ENCODE measurements at regions not wholly inside any gene's neighbourhood (a gene's known extent, or its start where the extent isn't known, plus 50 kb on each side); places are given as distances from the start of the nearest gene placed in this dataset.

DNA sequence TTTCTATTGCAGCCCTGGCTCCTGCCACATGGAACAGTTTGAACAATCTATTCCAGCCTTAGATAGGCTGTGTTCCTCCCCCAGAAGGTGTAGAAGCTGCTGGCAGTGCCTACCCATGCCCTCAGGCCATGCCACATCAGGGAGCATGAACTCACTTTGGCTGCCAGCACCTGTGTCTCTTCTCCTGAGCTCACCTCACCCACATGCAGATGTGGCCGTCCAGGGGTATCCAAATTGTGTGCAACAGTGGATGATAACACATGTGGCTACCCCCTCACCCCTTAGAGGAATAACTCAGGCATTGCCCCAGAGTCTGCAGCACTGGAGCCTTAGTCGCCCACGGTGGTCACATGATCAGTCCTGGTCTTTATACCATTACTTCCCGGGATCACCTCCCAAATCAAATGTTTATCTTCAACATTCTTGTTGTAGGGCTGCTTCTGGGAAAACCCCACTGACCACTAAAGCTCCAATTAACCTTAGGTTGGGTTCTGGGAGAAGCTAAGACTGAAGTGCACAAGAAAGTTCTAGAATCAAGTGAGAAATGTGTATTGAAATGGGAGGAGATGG is 110.4 kb downstream of the BANF2 start (continued):
- TF ChIP-seq, protein P1, sequence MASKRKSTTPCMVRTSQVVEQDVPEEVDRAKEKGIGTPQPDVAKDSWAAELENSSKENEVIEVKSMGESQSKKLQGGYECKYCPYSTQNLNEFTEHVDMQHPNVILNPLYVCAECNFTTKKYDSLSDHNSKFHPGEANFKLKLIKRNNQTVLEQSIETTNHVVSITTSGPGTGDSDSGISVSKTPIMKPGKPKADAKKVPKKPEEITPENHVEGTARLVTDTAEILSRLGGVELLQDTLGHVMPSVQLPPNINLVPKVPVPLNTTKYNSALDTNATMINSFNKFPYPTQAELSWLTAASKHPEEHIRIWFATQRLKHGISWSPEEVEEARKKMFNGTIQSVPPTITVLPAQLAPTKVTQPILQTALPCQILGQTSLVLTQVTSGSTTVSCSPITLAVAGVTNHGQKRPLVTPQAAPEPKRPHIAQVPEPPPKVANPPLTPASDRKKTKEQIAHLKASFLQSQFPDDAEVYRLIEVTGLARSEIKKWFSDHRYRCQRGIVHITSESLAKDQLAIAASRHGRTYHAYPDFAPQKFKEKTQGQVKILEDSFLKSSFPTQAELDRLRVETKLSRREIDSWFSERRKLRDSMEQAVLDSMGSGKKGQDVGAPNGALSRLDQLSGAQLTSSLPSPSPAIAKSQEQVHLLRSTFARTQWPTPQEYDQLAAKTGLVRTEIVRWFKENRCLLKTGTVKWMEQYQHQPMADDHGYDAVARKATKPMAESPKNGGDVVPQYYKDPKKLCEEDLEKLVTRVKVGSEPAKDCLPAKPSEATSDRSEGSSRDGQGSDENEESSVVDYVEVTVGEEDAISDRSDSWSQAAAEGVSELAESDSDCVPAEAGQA (IDR thresholded peaks at IDR 0.05; ENCODE audit: low read depth) = no peak
- TF ChIP-seq, protein P1 (CRISPR knock-in tag; IDR thresholded peaks at IDR 0.05; ENCODE audit: borderline replicate concordance) = no peak
- TF ChIP-seq ZNF501 (CRISPR knock-in tag; IDR thresholded peaks at IDR 0.05) (peak; percentile 8; the same call in 1 of the 2 replicates), ZNF724P (CRISPR knock-in tag; IDR thresholded peaks at IDR 0.05; ENCODE audit: borderline replicate concordance) (no peak), RAD21 (CRISPR knock-in tag; IDR thresholded peaks at IDR 0.05) (no peak), ZNF878 (CRISPR knock-in tag; IDR thresholded peaks at IDR 0.05) (no peak), ZFP36L2 (CRISPR knock-in tag; IDR thresholded peaks at IDR 0.05) (no peak), ZNF737 (CRISPR knock-in tag; IDR thresholded peaks at IDR 0.05; ENCODE audit: borderline replicate concordance) (0 out of 2 replicates have a peak, but pooled peaks have one; percentile 68), PHF5A (CRISPR knock-in tag; IDR thresholded peaks at IDR 0.05; ENCODE audit: low read depth, unreplicated experiment) (no peak), SRF (IDR thresholded peaks at IDR 0.05; ENCODE audit: low read depth, low read length) (no peak), ZBTB7A (CRISPR knock-in tag; IDR thresholded peaks at IDR 0.05) (no peak), GLI4 (CRISPR knock-in tag; IDR thresholded peaks at IDR 0.05; ENCODE audit: borderline replicate concordance) (no peak), RELA (CRISPR knock-in tag; IDR thresholded peaks at IDR 0.05) (peak; percentile 91; the same call in 1 of the 2 replicates), ZKSCAN5 (CRISPR knock-in tag; IDR thresholded peaks at IDR 0.05) (peak; percentile 55; the same call in 1 of the 2 replicates), ZNF547 (CRISPR knock-in tag; IDR thresholded peaks at IDR 0.05) (0 out of 2 replicates have a peak, but pooled peaks have one; percentile 7), ZNF652 (CRISPR knock-in tag; IDR thresholded peaks at IDR 0.05; ENCODE audit: borderline replicate concordance, low read depth) (no peak), IRX3 (CRISPR knock-in tag; IDR thresholded peaks at IDR 0.05; ENCODE audit: borderline replicate concordance, low read depth) (no peak)
- TF ChIP-seq, protein P2, sequence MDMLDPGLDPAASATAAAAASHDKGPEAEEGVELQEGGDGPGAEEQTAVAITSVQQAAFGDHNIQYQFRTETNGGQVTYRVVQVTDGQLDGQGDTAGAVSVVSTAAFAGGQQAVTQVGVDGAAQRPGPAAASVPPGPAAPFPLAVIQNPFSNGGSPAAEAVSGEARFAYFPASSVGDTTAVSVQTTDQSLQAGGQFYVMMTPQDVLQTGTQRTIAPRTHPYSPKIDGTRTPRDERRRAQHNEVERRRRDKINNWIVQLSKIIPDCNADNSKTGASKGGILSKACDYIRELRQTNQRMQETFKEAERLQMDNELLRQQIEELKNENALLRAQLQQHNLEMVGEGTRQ (IDR thresholded peaks at IDR 0.05; ENCODE audit: low read depth, low read length) = peak; percentile 44; the same call in 1 of the 2 replicates
- TF ChIP-seq, protein P2 (CRISPR knock-in tag; IDR thresholded peaks at IDR 0.05; ENCODE audit: borderline replicate concordance) = peak; percentile 49; the same call in 1 of the 2 replicates
- TF ChIP-seq, protein P3, sequence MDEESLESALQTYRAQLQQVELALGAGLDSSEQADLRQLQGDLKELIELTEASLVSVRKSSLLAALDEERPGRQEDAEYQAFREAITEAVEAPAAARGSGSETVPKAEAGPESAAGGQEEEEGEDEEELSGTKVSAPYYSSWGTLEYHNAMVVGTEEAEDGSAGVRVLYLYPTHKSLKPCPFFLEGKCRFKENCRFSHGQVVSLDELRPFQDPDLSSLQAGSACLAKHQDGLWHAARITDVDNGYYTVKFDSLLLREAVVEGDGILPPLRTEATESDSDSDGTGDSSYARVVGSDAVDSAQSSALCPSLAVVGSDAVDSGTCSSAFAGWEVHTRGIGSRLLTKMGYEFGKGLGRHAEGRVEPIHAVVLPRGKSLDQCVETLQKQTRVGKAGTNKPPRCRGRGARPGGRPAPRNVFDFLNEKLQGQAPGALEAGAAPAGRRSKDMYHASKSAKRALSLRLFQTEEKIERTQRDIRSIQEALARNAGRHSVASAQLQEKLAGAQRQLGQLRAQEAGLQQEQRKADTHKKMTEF (CRISPR knock-in tag; IDR thresholded peaks at IDR 0.05) = 0 out of 2 replicates have a peak, but pooled peaks have one; percentile 22
- TF ChIP-seq, protein P4, sequence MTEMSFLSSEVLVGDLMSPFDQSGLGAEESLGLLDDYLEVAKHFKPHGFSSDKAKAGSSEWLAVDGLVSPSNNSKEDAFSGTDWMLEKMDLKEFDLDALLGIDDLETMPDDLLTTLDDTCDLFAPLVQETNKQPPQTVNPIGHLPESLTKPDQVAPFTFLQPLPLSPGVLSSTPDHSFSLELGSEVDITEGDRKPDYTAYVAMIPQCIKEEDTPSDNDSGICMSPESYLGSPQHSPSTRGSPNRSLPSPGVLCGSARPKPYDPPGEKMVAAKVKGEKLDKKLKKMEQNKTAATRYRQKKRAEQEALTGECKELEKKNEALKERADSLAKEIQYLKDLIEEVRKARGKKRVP (CRISPR knock-in tag; IDR thresholded peaks at IDR 0.05) = no peak

Measured in HepG2 (cell line).